Neural progenitor cell (in vitro differentiated cells): ENCODE measurements at regions not wholly inside any gene's neighbourhood (a gene's known extent, or its start where the extent isn't known, plus 50 kb on each side); places are given as distances from the start of the nearest gene placed in this dataset.

Source experiments
- CTCF ChIP-seq: fragments of 200-600 bp; sonication (generic); IDR thresholded peaks from 2 replicates; pipeline ENCODE4 v1.5.1; 2017; ENCODE audit warnings: antibody characterized with exemption, mild to moderate bottlenecking
- EZH2phosphoT487 ChIP-seq: fragments of 200-600 bp; sonication (generic); IDR thresholded peaks from 2 replicates; pipeline ENCODE4 v1.6.1; 2017; ENCODE audit warnings: antibody characterized with exemption

DNA sequence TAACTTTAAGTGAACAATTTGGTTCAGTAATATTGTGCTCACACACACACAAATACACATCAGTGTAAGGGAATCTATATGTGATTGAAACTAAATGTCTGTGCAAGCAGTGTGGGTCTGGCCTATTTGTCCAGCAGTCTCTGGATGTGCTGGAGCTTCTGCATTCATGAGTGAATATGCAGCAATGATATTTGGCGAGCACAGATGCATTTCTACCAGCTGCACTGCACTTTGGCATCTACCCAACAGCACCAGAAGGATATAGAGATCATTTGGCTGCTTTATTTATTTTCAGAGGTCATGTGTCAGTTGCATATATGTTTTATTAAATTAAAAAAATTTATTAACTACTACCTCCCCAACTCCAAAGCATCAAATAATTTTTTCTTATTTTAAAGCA is 613.4 kb upstream of the NR3C2 start:
- TF ChIP-seq EZH2phosphoT487 (no peak), CTCF (no peak)
